GM06990 (cell line): ENCODE measurements at regions not wholly inside any gene's neighbourhood (a gene's known extent, or its start where the extent isn't known, plus 50 kb on each side); places are given as distances from the start of the nearest gene placed in this dataset.

Source experiments
- DNase-seq: peaks from one replicate; pipeline ENCODE4 v3.0.0-alpha.2; 2011; ENCODE audit not compliant: insufficient read length; ENCODE audit errors: extremely low read depth
- H3K27me3 ChIP-seq: replicated peaks from 2 replicates; pipeline ENCODE4 v1.6.0; 2011; ENCODE audit warnings: low read length; ENCODE audit not compliant: control insufficient read depth, insufficient read depth
- H3K36me3 ChIP-seq: 2 replicates; pipeline ENCODE4 v1.5.1; 2011; ENCODE audit warnings: low read length; ENCODE audit not compliant: control insufficient read depth, insufficient read depth
- H3K4me3 ChIP-seq: replicated peaks from 2 replicates; pipeline ENCODE4 v1.5.1; 2011; ENCODE audit warnings: low read depth, mild to moderate bottlenecking, control low read depth, low read length
- CTCF ChIP-seq: IDR thresholded peaks from 2 replicates; pipeline ENCODE4 v1.5.1; 2011; ENCODE audit warnings: low read length, control low read depth, mild to moderate bottlenecking, inconsistent platforms; ENCODE audit not compliant: insufficient read depth, poor library complexity, severe bottlenecking

- no peak for DNase-seq
- Histone ChIP-seq H3K27me3 (no peaks in the 10 kb centered on the region), H3K4me3 (no peak overlapping the region), H3K36me3 (no peaks in the 10 kb centered on the region)
- TF ChIP-seq CTCF: no peak
These were observed 55.0 kb upstream of the APC start for GRCh38 chr5:112682621-112683061.

- no peak for TF ChIP-seq CTCF
- H3K4me3 ChIP-seq: no peak overlapping the region
These were observed 53.6 kb upstream of the APC start for GRCh38 chr5:112684121-112684520.

GRCh38 chr5:112684737-112685136, 52.9 kb upstream of the APC start:
- TF ChIP-seq CTCF: no peak
- DNase-seq: no peak
- Histone ChIP-seq H3K4me3 (no peak overlapping the region), H3K27me3 (no peaks in the 10 kb centered on the region), H3K36me3 (no peaks in the 10 kb centered on the region)

More at GRCh38 chr5:112684121-112684520, 53.6 kb upstream of the APC start:
- H3K36me3 ChIP-seq: no peaks in the 10 kb centered on the region
- no peaks in the 10 kb centered on the region for H3K27me3 ChIP-seq
- no peak for DNase-seq

GRCh38 chr5:112685386-112685785, 52.3 kb upstream of the APC start:
- no peak for DNase-seq
- H3K27me3 ChIP-seq: no peaks in the 10 kb centered on the region
- no peaks in the 10 kb centered on the region for H3K36me3 ChIP-seq
- H3K4me3 ChIP-seq: no peak overlapping the region
- no peak for TF ChIP-seq CTCF

GRCh38 chr5:112685931-112686330, 51.8 kb upstream of the APC start:
- no peak for TF ChIP-seq CTCF
- Histone ChIP-seq H3K36me3 (no peaks in the 10 kb centered on the region), H3K4me3 (no peak overlapping the region), H3K27me3 (no peaks in the 10 kb centered on the region)
- DNase-seq: no peak

- no peak overlapping the region for H3K4me3 ChIP-seq
- H3K36me3 ChIP-seq: no peaks in the 10 kb centered on the region
- DNase-seq: no peak
- H3K27me3 ChIP-seq: no peaks in the 10 kb centered on the region
- TF ChIP-seq CTCF: no peak
These were observed 51.0 kb upstream of the APC start for GRCh38 chr5:112686675-112687074.
